ENCODE measurements at regions not wholly inside any gene's neighbourhood (a gene's known extent, or its start where the extent isn't known, plus 50 kb on each side); places are given as distances from the start of the nearest gene placed in this dataset.

DNA sequence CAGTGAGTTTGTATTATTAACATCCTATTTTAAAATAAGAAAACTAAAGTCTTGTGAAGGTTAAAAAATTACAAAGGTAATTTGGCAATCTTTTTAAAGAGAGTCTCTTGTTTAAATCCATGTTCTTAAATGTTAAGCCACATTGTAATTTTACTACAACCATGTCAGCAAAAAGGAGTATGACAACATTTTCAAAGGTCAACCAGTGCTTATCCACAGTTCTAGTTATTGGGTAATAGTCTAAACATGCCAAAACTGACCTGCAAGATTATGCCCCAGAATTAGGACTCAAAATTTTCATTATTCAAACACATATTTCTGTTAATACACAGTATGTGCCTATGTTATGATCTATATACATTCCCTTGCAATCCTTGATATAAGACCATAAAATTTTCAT, 1312.6 kb upstream of the CHAC2 start:
- TF ChIP-seq, protein P1, sequence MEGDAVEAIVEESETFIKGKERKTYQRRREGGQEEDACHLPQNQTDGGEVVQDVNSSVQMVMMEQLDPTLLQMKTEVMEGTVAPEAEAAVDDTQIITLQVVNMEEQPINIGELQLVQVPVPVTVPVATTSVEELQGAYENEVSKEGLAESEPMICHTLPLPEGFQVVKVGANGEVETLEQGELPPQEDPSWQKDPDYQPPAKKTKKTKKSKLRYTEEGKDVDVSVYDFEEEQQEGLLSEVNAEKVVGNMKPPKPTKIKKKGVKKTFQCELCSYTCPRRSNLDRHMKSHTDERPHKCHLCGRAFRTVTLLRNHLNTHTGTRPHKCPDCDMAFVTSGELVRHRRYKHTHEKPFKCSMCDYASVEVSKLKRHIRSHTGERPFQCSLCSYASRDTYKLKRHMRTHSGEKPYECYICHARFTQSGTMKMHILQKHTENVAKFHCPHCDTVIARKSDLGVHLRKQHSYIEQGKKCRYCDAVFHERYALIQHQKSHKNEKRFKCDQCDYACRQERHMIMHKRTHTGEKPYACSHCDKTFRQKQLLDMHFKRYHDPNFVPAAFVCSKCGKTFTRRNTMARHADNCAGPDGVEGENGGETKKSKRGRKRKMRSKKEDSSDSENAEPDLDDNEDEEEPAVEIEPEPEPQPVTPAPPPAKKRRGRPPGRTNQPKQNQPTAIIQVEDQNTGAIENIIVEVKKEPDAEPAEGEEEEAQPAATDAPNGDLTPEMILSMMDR (IDR thresholded peaks at IDR 0.05), result no peak
- TF ChIP-seq POLR2A (IDR thresholded peaks at IDR 0.05), result no peak
